Mesendoderm (in vitro differentiated cells): ENCODE measurements at regions not wholly inside any gene's neighbourhood (a gene's known extent, or its start where the extent isn't known, plus 50 kb on each side); places are given as distances from the start of the nearest gene placed in this dataset.

Experiments
- DNase-seq: peaks from one replicate; pipeline ENCODE4 v3.0.0; 2013
- H2AK5ac ChIP-seq: 2 replicates; pipeline ENCODE4 v1.6.1; 2013; ENCODE audit warnings: low read length, inconsistent platforms
- H2BK120ac ChIP-seq: 2 replicates; pipeline ENCODE4 v1.6.1; 2013; ENCODE audit warnings: low read depth, mild to moderate bottlenecking, low read length, moderate library complexity, mixed read lengths
- H2BK15ac ChIP-seq: replicated peaks from 2 replicates; pipeline ENCODE4 v1.6.1; 2013; ENCODE audit warnings: low read depth, mild to moderate bottlenecking, moderate library complexity
- H2BK5ac ChIP-seq: 2 replicates; pipeline ENCODE4 v1.6.1; 2013; ENCODE audit warnings: low read length, inconsistent platforms
- H3K18ac ChIP-seq: 2 replicates; pipeline ENCODE4 v1.6.1; 2013; ENCODE audit warnings: mild to moderate bottlenecking, low read length, mixed read lengths
- H3K23ac ChIP-seq: one replicate; pipeline ENCODE4 v1.6.1; 2013; ENCODE audit warnings: low read length
- H3K27ac ChIP-seq: 2 replicates; pipeline ENCODE4 v1.5.1; 2013; ENCODE audit warnings: low read depth, mild to moderate bottlenecking, inconsistent platforms, low read length, moderate library complexity
- H3K27me3 ChIP-seq: 2 replicates; pipeline ENCODE4 v1.6.1; 2013; ENCODE audit warnings: low read length, control low read depth, mild to moderate bottlenecking, inconsistent platforms; ENCODE audit not compliant: insufficient read depth, poor library complexity
- H3K36me3 ChIP-seq: 2 replicates; pipeline ENCODE4 v1.6.1; 2013; ENCODE audit warnings: low read length, inconsistent platforms; ENCODE audit not compliant: control insufficient read depth, insufficient read depth
- H3K4ac ChIP-seq: one replicate; pipeline ENCODE4 v1.6.1; 2013; ENCODE audit warnings: low read depth, mild to moderate bottlenecking, low read length, moderate library complexity
- H3K4me1 ChIP-seq: 2 replicates; pipeline ENCODE4 v1.6.1; 2013; ENCODE audit warnings: low read depth, low read length, inconsistent platforms; ENCODE audit not compliant: control insufficient read depth
- H3K4me2 ChIP-seq: 2 replicates; pipeline ENCODE4 v1.6.1; 2013; ENCODE audit warnings: low read length
- H3K4me3 ChIP-seq: 2 replicates; pipeline ENCODE4 v1.5.1; 2013; ENCODE audit warnings: mild to moderate bottlenecking, low read length
- H3K56ac ChIP-seq: one replicate; pipeline ENCODE4 v1.6.1; 2013; ENCODE audit warnings: low read length
- H3K79me1 ChIP-seq: 2 replicates; pipeline ENCODE4 v1.6.1; 2013; ENCODE audit warnings: low read length, inconsistent platforms
- H3K79me2 ChIP-seq: 2 replicates; pipeline ENCODE4 v1.6.1; 2013; ENCODE audit warnings: mild to moderate bottlenecking, low read length; ENCODE audit not compliant: control insufficient read depth, insufficient read depth
- H3K9ac ChIP-seq: 2 replicates; pipeline ENCODE4 v1.6.1; 2013; ENCODE audit warnings: low read length, inconsistent platforms
- H4K5ac ChIP-seq: one replicate; pipeline ENCODE4 v1.6.1; 2013; ENCODE audit warnings: low read length
- H4K8ac ChIP-seq: one replicate; pipeline ENCODE4 v1.6.1; 2013; ENCODE audit warnings: low read depth, mild to moderate bottlenecking, control low read depth, low read length, moderate library complexity
- WGBS: extraction: QIAGEN DNeasy Blood & Tissue Kit; methylation state at CpG from one replicate; pipeline ENCODE4 v1.1.7; 2013; ENCODE audit warnings: low lambda C conversion rate, missing lambda C conversion rate; ENCODE audit not compliant: insufficient coverage; ENCODE audit errors: extremely low coverage; 5-methylcytosine and 5-hydroxymethylcytosine counted together

GRCh38 chr2:128748835-128749605 is 430.4 kb upstream of the HS6ST1 start:
- no CpG with 5 or more reads among the region's 9 CpGs for WGBS
- Histone ChIP-seq H3K4ac (no peak overlapping the region), H3K4me2 (no peak overlapping the region), H3K79me1 (no peaks in the 10 kb centered on the region), H3K56ac (no peak overlapping the region), H4K8ac (no peak overlapping the region), H2AK5ac (no peak overlapping the region), H2BK5ac (no peak overlapping the region), H3K4me3 (no peak overlapping the region), H3K27ac (no peak overlapping the region), H2BK120ac (no peak overlapping the region), H3K79me2 (no peaks in the 10 kb centered on the region), H3K23ac (no peak overlapping the region), H2BK15ac (no peak overlapping the region), H3K4me1 (no peaks in the 10 kb centered on the region), H3K27me3 (no peaks in the 10 kb centered on the region), H4K5ac (no peak overlapping the region), H3K18ac (no peak overlapping the region), H3K36me3 (no peaks in the 10 kb centered on the region), H3K9ac (no peak overlapping the region)
- no peak for DNase-seq

- Histone ChIP-seq H2BK120ac (no peak overlapping the region), H3K36me3 (no peaks in the 10 kb centered on the region), H3K18ac (no peak overlapping the region), H3K4me3 (no peak overlapping the region), H2BK15ac (no peak overlapping the region), H3K4ac (no peak overlapping the region), H2BK5ac (no peak overlapping the region), H3K27ac (no peak overlapping the region), H3K23ac (no peak overlapping the region), H2AK5ac (no peak overlapping the region), H4K5ac (no peak overlapping the region), H3K9ac (no peak overlapping the region), H3K79me2 (no peaks in the 10 kb centered on the region), H4K8ac (no peak overlapping the region), H3K79me1 (no peaks in the 10 kb centered on the region), H3K56ac (no peak overlapping the region), H3K4me1 (no peaks in the 10 kb centered on the region), H3K4me2 (no peak overlapping the region), H3K27me3 (no peaks in the 10 kb centered on the region)
- no CpG with 5 or more reads among the region's 12 CpGs for WGBS
- no peak for DNase-seq
Observed at GRCh38 chr2:128750328-128751165, 431.9 kb upstream of the HS6ST1 start.

- Histone ChIP-seq H2BK5ac (no peak overlapping the region), H3K79me2 (no peaks in the 10 kb centered on the region), H2AK5ac (no peak overlapping the region), H4K8ac (no peak overlapping the region), H4K5ac (no peak overlapping the region), H3K79me1 (no peaks in the 10 kb centered on the region), H2BK15ac (no peak overlapping the region), H3K23ac (no peak overlapping the region), H3K4me1 (no peaks in the 10 kb centered on the region), H3K27me3 (no peaks in the 10 kb centered on the region), H3K4me3 (no peak overlapping the region), H3K4ac (no peak overlapping the region), H3K36me3 (no peaks in the 10 kb centered on the region), H3K9ac (no peak overlapping the region), H2BK120ac (no peak overlapping the region), H3K4me2 (no peak overlapping the region), H3K56ac (no peak overlapping the region), H3K18ac (no peak overlapping the region), H3K27ac (no peak overlapping the region)
- DNase-seq, result no peak
- WGBS, result no CpG with 5 or more reads among the region's 5 CpGs
Observed at GRCh38 chr2:128751746-128752145, 433.1 kb upstream of the HS6ST1 start.

GRCh38 chr2:128752691-128753263 is 434.1 kb upstream of the HS6ST1 start:
- no peaks in the 10 kb centered on the region for H3K27me3 ChIP-seq
- H4K8ac ChIP-seq, result no peak overlapping the region
- no peak overlapping the region for H2AK5ac ChIP-seq
- H3K79me2 ChIP-seq, result no peaks in the 10 kb centered on the region
- no CpG with 5 or more reads among the region's 12 CpGs for WGBS
- no peak overlapping the region for H3K18ac ChIP-seq
- H3K56ac ChIP-seq, result no peak overlapping the region
- H2BK15ac ChIP-seq, result no peak overlapping the region
- H4K5ac ChIP-seq, result no peak overlapping the region
- H3K27ac ChIP-seq, result no peak overlapping the region
- H2BK5ac ChIP-seq, result no peak overlapping the region
- H2BK120ac ChIP-seq, result no peak overlapping the region
- no peak overlapping the region for H3K9ac ChIP-seq
- DNase-seq, result no peak
- H3K4ac ChIP-seq, result no peak overlapping the region
- H3K4me3 ChIP-seq, result no peak overlapping the region
- no peak overlapping the region for H3K23ac ChIP-seq
- H3K79me1 ChIP-seq, result no peaks in the 10 kb centered on the region
- no peaks in the 10 kb centered on the region for H3K36me3 ChIP-seq
- H3K4me1 ChIP-seq, result no peaks in the 10 kb centered on the region
- no peak overlapping the region for H3K4me2 ChIP-seq

GRCh38 chr2:128753321-128753720 is 434.7 kb upstream of the HS6ST1 start:
- no CpG with 5 or more reads among the region's 7 CpGs for WGBS
- Histone ChIP-seq H3K9ac (no peak overlapping the region), H3K27ac (no peak overlapping the region), H3K4me2 (no peak overlapping the region), H3K36me3 (no peaks in the 10 kb centered on the region), H3K4me3 (no peak overlapping the region), H2BK120ac (no peak overlapping the region), H3K23ac (no peak overlapping the region), H3K4me1 (no peaks in the 10 kb centered on the region), H3K79me2 (no peaks in the 10 kb centered on the region), H2AK5ac (no peak overlapping the region), H3K4ac (no peak overlapping the region), H3K56ac (no peak overlapping the region), H3K18ac (no peak overlapping the region), H2BK5ac (no peak overlapping the region), H3K27me3 (no peaks in the 10 kb centered on the region), H4K5ac (no peak overlapping the region), H3K79me1 (no peaks in the 10 kb centered on the region), H2BK15ac (no peak overlapping the region), H4K8ac (no peak overlapping the region)
- no peak for DNase-seq
